Vagina (tissue), 2 donors: ENCODE measurements at regions not wholly inside any gene's neighbourhood (a gene's known extent, or its start where the extent isn't known, plus 50 kb on each side); places are given as distances from the start of the nearest gene placed in this dataset.

Experiments used
- DNase-seq, 2 donors: peaks; one replicate each; pipeline ENCODE4 v3.0.0-alpha.2; 2017; ENCODE audit errors: extremely low spot score in 2 of 2
- H3K27ac ChIP-seq: fragments of 200-600 bp; sonication (generic); one replicate; pipeline ENCODE4 v1.5.1; 2019
- H3K27me3 ChIP-seq: fragments of 200-600 bp; sonication (generic); one replicate; pipeline ENCODE4 v1.5.1; 2019
- H3K36me3 ChIP-seq, 2 donors: fragments of 200-600 bp; sonication (generic); one replicate each; pipeline ENCODE4 v1.5.1; 2017 to 2019
- H3K4me1 ChIP-seq: fragments of 200-600 bp; sonication (generic); one replicate; pipeline ENCODE4 v1.5.1; 2019
- H3K4me3 ChIP-seq, 2 donors: fragments of 200-600 bp; sonication (generic); 1 replicate in 1 of 2; 2 replicates in 1 of 2; pipeline ENCODE4 v1.5.1; 2016 to 2019
- H3K9me3 ChIP-seq: fragments of 200-600 bp; sonication (generic); one replicate; pipeline ENCODE4 v1.5.1; 2019
- POLR2A ChIP-seq, 2 donors: fragments of 450-650 bp; IDR thresholded peaks; one replicate each; pipeline ENCODE4 v1.6.1; 2017; ENCODE audit warnings: antibody characterized with exemption in 2 of 2, mild to moderate bottlenecking in 2 of 2, moderate library complexity in 2 of 2
- POLR2AphosphoS5 ChIP-seq, 2 donors: sonication (generic); formaldehyde crosslinking; IDR thresholded peaks; one replicate each; pipeline ENCODE4 v1.9.0; 2017; ENCODE audit warnings: antibody characterized with exemption in 2 of 2, mild to moderate bottlenecking in 2 of 2, low read depth in 1 of 2; ENCODE audit not compliant: insufficient read depth in 1 of 2
- intact Hi-C: fragments of 100-400 bp; cut with DNase I; formaldehyde crosslinking; loops from one replicate; pipeline ENCODE4 v1.15.1; 2023
- TF ChIP-seq, protein P1 (sequence below), 3 experiments: fragments of 450-650 bp in 2 of 3; fragments of 200-600 bp in 1 of 3; sonication (generic) in 1 of 3; IDR thresholded peaks; one replicate each; pipeline ENCODE4 v1.5.1; 2017 to 2019; ENCODE audit warnings: antibody characterized with exemption in 3 of 3, mild to moderate bottlenecking in 2 of 3, moderate library complexity in 2 of 3

DNA sequence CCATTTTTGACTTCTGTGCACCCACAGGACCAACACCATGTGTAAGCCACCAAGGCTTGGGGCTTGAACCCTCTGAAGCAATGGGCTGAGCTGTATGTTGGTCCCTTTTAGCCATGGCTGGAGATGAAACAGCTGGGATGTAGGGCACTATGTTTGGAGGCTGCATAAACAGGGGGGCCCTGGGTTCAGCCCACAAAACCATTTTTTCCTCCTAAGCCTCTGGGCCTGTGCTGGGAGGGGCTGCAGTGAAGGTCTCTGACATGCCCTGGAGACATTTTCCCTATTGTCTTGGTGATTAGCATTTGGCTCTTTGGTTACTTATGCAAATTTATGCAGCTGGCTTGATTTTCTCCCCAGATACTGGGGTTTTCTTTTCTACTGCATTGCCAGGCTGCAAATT is 144.9 kb downstream of the ZNF326 start:
- intact Hi-C loops: no loop called here
- DNase-seq: no peak
- H3K4me3 ChIP-seq: no peak overlapping the region
- H3K27me3 ChIP-seq: no peaks in the 10 kb centered on the region
- TF ChIP-seq POLR2AphosphoS5 (IDR thresholded peaks at IDR 0.05; ENCODE audit: insufficient read depth in 1 of 2, low read depth in 1 of 2) (no peak), POLR2A (IDR thresholded peaks at IDR 0.05) (no peak)
- TF ChIP-seq, protein P1, sequence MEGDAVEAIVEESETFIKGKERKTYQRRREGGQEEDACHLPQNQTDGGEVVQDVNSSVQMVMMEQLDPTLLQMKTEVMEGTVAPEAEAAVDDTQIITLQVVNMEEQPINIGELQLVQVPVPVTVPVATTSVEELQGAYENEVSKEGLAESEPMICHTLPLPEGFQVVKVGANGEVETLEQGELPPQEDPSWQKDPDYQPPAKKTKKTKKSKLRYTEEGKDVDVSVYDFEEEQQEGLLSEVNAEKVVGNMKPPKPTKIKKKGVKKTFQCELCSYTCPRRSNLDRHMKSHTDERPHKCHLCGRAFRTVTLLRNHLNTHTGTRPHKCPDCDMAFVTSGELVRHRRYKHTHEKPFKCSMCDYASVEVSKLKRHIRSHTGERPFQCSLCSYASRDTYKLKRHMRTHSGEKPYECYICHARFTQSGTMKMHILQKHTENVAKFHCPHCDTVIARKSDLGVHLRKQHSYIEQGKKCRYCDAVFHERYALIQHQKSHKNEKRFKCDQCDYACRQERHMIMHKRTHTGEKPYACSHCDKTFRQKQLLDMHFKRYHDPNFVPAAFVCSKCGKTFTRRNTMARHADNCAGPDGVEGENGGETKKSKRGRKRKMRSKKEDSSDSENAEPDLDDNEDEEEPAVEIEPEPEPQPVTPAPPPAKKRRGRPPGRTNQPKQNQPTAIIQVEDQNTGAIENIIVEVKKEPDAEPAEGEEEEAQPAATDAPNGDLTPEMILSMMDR (IDR thresholded peaks at IDR 0.05): no peak
- no peaks in the 10 kb centered on the region for H3K9me3 ChIP-seq
- no peaks in the 10 kb centered on the region for H3K4me1 ChIP-seq
- H3K27ac ChIP-seq: no peak overlapping the region
- H3K36me3 ChIP-seq: no peaks in the 10 kb centered on the region

DNA sequence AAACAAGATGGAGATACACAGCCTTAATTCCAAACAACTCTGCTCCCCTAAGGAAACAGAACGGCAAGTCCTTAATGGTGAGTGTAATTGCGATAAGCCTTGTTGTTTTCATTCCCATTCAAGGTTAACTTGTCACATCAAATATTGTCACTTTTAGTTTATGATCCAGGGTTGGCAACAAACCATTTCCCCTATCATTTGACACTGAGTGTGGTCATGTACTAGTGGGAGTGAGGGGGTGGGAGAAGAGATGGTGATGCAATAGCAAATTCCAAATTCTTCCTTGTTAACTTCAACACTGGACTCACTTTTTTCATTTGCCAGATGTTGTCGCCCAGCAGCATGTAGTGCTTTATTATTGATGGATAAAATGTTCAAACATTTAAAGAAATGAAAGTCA is 140.4 kb downstream of the ZNF326 start:
- Histone ChIP-seq H3K4me3 (no peak overlapping the region), H3K4me1 (no peaks in the 10 kb centered on the region), H3K9me3 (no peaks in the 10 kb centered on the region), H3K27ac (no peak overlapping the region), H3K27me3 (no peaks in the 10 kb centered on the region), H3K36me3 (no peaks in the 10 kb centered on the region)
- no peak for DNase-seq
- no peak for TF ChIP-seq POLR2A (IDR thresholded peaks at IDR 0.05)
- TF ChIP-seq, protein P1 (IDR thresholded peaks at IDR 0.05): no peak
- TF ChIP-seq POLR2AphosphoS5 (IDR thresholded peaks at IDR 0.05; ENCODE audit: insufficient read depth in 1 of 2, low read depth in 1 of 2): no peak
- intact Hi-C loops: no loop called here

DNA sequence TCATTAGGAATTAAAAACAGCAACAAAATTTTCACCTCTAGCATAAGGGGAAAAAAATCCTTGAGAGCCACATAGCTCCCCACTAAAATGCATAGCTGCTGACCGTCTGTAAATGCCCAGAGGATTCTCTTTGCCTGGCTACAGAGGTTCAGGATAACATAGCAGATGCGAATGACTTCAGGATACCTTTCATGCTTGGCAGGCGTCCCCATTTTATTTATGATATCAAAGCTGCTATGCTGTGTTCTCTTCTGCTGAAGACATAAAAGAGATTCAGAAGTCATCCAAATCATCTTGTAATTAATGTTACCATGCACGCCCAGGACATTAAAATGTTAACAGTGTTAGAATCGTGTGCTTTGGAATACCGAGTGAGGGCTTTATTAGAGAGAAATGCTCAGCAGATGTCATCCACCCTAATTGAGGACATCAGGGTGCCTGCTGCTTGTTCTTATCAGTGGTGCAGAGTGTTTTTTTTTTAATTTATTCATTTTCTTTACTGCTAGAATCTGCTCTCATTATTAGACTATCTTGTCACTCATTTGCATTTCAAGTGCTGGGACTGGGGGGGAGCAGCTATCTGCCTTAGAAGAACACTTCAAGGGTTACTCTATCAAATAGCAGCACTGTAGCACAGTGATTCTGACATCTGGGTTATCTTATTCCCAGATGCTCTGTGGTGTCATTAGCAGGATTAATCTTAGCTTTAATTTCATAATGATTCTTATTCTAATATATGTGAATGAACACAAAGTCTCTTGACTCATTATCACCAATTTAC is 139.5 kb downstream of the ZNF326 start:
- H3K36me3 ChIP-seq: no peaks in the 10 kb centered on the region
- no peaks in the 10 kb centered on the region for H3K27me3 ChIP-seq
- TF ChIP-seq POLR2AphosphoS5 (IDR thresholded peaks at IDR 0.05; ENCODE audit: insufficient read depth in 1 of 2, low read depth in 1 of 2): no peak
- no peak for TF ChIP-seq POLR2A (IDR thresholded peaks at IDR 0.05)
- TF ChIP-seq, protein P1 (IDR thresholded peaks at IDR 0.05): no peak
- intact Hi-C loops: no loop called here
- no peaks in the 10 kb centered on the region for H3K4me1 ChIP-seq
- H3K4me3 ChIP-seq: no peak overlapping the region
- no peak overlapping the region for H3K27ac ChIP-seq
- no peak for DNase-seq
- no peaks in the 10 kb centered on the region for H3K9me3 ChIP-seq

DNA sequence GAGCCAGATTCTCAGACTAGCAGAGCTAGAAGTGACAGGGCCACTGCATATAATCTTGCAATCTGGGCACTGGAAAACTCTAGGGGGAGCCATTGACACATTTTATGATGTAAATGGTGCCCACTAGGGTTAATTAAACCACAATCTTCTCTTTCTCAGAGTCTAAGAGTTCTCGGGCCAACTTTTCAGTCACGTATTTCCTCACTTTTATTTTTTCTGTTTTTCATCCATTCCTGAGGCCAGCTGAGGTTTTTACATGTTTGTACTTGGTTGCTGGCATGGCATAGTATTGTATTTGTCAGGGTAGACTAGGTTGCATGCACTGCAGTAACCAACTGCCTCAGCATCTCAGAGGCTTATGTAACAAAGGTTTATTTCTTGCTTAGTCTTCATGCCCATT is 138.2 kb downstream of the ZNF326 start:
- H3K36me3 ChIP-seq: no peaks in the 10 kb centered on the region
- no peak for DNase-seq
- no peaks in the 10 kb centered on the region for H3K4me1 ChIP-seq
- no peaks in the 10 kb centered on the region for H3K27me3 ChIP-seq
- H3K4me3 ChIP-seq: no peak overlapping the region
- no peak overlapping the region for H3K27ac ChIP-seq
- intact Hi-C loops: no loop called here
- TF ChIP-seq POLR2A (IDR thresholded peaks at IDR 0.05) (no peak), POLR2AphosphoS5 (IDR thresholded peaks at IDR 0.05; ENCODE audit: insufficient read depth in 1 of 2, low read depth in 1 of 2) (no peak)
- TF ChIP-seq, protein P1 (IDR thresholded peaks at IDR 0.05): no peak
- no peaks in the 10 kb centered on the region for H3K9me3 ChIP-seq

DNA sequence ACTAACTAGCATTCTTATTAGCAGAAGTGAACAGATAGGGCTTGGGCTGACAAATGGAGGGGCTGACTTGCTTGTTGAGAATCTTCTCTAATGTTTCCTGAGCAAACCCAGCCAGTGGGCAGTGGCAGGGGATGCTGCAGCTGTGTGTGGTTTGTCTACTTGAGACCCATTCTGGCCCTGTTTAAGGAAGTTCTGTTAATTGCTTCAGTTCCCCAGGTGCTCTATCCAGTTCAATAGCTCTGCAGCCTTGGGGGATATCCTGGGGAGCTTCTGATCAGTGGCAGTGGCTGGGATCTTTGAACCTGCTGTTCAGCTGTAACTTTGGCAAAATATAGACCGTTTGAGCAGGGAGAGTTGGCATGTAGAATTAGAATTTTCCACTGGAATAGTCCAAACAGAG is 137.4 kb downstream of the ZNF326 start:
- Histone ChIP-seq H3K9me3 (no peaks in the 10 kb centered on the region), H3K36me3 (no peaks in the 10 kb centered on the region), H3K27ac (no peak overlapping the region), H3K4me1 (no peaks in the 10 kb centered on the region), H3K4me3 (no peak overlapping the region), H3K27me3 (no peaks in the 10 kb centered on the region)
- DNase-seq: no peak
- TF ChIP-seq POLR2AphosphoS5 (IDR thresholded peaks at IDR 0.05; ENCODE audit: insufficient read depth in 1 of 2, low read depth in 1 of 2): no peak
- TF ChIP-seq, protein P1 (IDR thresholded peaks at IDR 0.05): no peak
- no peak for TF ChIP-seq POLR2A (IDR thresholded peaks at IDR 0.05)
- intact Hi-C loops: no loop called here
